ENCODE measurements at regions not wholly inside any gene's neighbourhood (a gene's known extent, or its start where the extent isn't known, plus 50 kb on each side); places are given as distances from the start of the nearest gene placed in this dataset.

DNA sequence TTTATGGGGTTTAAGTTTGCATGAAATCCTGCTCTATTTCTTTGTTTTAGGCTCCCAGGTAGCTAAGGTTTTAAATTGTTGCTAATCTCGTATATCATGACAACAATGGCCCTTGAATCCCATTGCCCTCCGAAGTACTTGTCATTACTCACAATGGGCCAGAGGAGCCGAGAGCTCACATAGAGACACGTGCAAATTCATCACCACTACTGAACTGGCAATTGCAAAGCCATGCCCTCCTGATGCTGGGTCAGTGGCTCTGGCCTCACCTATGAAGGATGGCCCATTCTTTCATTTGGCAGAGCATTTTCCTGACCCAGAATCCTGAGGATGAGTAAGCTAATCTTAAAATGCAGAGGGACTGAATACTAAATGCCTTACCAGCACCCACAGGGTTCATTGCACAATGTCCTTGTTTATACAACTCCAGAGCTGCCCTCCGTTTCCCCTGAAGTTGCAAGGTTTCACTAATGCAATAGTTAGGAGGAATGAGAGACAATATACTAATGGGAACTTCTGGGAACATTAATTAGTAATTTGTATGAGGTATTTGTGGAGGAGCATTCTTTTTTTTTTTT lies 71.6 kb upstream of the GAREM1 start:
- DNase-seq: no peak

DNA sequence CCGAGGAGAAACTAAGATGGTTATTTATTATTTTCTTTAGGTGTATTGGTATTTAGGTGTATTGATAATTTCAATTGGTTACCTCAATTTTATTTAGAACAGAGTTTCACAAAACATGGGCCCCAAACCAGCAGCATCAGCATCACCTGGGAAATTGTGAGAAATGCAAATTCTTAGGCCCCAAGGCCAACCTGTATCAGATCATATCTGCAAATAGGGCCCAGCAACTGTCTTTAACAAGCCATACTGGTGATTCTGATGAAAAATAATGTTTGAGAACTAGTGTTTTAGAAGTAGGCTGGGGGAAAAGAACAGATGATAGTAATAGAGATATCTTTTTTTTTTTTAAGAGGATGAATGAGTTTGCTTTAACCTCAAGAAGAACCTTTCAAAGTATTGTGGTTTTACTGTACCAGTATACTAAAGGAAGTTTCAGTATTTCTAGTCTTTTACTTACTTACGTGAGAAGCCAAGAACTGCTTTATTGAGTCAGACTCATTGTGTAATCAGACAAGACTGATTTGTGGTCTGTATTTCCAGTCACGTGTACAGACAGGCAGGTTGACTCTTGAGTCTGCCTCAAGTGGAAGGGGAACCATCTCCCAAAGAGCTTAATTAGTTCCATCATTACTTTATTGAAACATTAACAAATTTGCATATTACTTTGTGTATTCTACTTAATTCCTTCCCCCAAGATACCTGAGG lies 60.4 kb upstream of the GAREM1 start:
- DNase-seq: peak; percentile 11

DNA sequence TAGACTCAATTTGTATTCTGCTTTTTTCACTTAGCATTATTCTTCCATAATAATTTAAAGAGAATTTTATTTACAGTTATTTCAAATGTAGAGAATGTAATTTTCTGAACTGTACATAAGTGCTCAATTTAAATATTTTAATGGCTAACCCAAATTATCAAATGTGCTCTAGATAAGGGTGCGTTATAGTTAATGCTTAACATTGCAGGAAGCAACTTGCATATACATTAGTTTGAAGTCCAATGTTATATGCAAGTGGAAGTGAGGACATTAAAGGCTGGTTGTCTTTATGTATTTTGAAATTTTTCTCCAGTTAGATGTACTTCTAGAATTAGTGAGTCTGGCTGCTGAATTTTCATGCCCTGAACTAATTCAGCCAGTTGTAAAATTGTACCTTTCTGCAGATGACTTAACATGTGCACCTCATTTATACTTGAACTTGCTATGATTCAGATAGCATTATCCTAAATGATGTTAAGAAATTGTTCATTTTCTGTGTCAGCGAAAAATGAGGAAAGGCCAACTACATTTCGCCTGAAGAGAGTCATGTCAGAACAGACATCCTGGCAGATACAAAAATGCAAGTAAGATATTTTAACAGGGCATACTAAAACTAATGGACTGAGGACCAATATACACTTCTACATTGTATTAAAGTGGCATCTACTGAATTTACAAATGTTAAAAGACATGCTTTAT lies 59.2 kb upstream of the GAREM1 start:
- DNase-seq: no peak

DNA sequence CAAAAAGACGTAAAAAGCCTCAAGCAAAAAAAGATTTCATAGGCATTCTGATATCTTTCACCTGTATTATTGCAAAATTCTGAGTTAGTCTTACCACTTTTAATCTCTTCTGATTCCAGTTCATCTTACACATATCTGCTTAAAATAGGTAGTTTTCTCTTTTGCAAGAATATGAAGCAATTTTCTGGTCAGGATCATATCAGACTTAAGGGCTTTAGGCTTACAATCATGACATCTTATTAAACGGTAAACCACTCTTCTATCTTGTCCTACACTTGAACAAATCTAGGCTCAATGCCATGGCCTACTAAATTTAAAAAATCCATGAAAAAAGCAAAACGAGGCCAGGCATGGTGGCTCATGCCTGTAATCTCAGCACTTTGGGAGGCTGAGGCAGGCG lies 50.1 kb upstream of the GAREM1 start:
- DNase-seq: no peak
